H9 (cell line): ENCODE measurements at regions not wholly inside any gene's neighbourhood (a gene's known extent, or its start where the extent isn't known, plus 50 kb on each side); places are given as distances from the start of the nearest gene placed in this dataset.

ENCODE experiments used
- DNase-seq: peaks from one replicate; pipeline ENCODE4 v3.0.0-alpha.2; 2017
- H2AFZ ChIP-seq: one replicate; pipeline ENCODE4 v1.6.1; 2013; ENCODE audit warnings: mild to moderate bottlenecking, low read length, control low read depth, moderate library complexity
- H2AK5ac ChIP-seq: 2 replicates; pipeline ENCODE4 v1.6.1; 2013; ENCODE audit warnings: low read length, control low read depth, mixed read lengths; ENCODE audit not compliant: insufficient read length
- H2BK120ac ChIP-seq: one replicate; pipeline ENCODE4 v1.6.1; 2013; ENCODE audit warnings: low read depth, mild to moderate bottlenecking, low read length, control low read depth, inconsistent platforms; ENCODE audit not compliant: poor library complexity, severe bottlenecking
- H2BK12ac ChIP-seq: 2 replicates; pipeline ENCODE4 v1.6.1; 2013; ENCODE audit warnings: low read length, control low read depth, mixed read lengths, low read depth; ENCODE audit not compliant: insufficient read length
- H2BK15ac ChIP-seq: 2 replicates; pipeline ENCODE4 v1.6.1; 2013; ENCODE audit warnings: low read depth, low read length, control low read depth
- H2BK20ac ChIP-seq: one replicate; pipeline ENCODE4 v1.6.1; 2013; ENCODE audit warnings: low read depth, mild to moderate bottlenecking, low read length, control low read depth, inconsistent platforms; ENCODE audit not compliant: poor library complexity, severe bottlenecking
- H2BK5ac ChIP-seq: 2 replicates; pipeline ENCODE4 v1.6.1; 2013; ENCODE audit warnings: low read length, control low read depth, mixed read lengths; ENCODE audit not compliant: insufficient read length
- H3K14ac ChIP-seq: 2 replicates; pipeline ENCODE4 v1.6.1; 2013; ENCODE audit warnings: low read length, control low read depth; ENCODE audit not compliant: insufficient read depth
- H3K18ac ChIP-seq: 2 replicates; pipeline ENCODE4 v1.6.1; 2013; ENCODE audit warnings: low read depth, mild to moderate bottlenecking, mixed read lengths, low read length, control low read depth; ENCODE audit not compliant: insufficient read length
- H3K23ac ChIP-seq: 2 replicates; pipeline ENCODE4 v1.6.1; 2013; ENCODE audit warnings: low read length, control low read depth, mixed read lengths, low read depth; ENCODE audit not compliant: insufficient read length
- H3K23me2 ChIP-seq: 2 replicates; pipeline ENCODE4 v1.6.1; 2013; ENCODE audit warnings: low read depth, mild to moderate bottlenecking, mixed read lengths, low read length, control low read depth; ENCODE audit not compliant: insufficient read length, poor library complexity, severe bottlenecking
- H3K27ac ChIP-seq: 2 replicates; pipeline ENCODE4 v1.5.1; 2013; ENCODE audit warnings: low read length, control low read depth, mixed read lengths, low read depth; ENCODE audit not compliant: insufficient read length
- H3K27me3 ChIP-seq: 2 replicates; pipeline ENCODE4 v1.6.1; 2013; ENCODE audit warnings: low read length, control low read depth, inconsistent platforms; ENCODE audit not compliant: insufficient read depth
- H3K4ac ChIP-seq: 2 replicates; pipeline ENCODE4 v1.6.1; 2013; ENCODE audit warnings: low read depth, mild to moderate bottlenecking, control low read depth, inconsistent platforms, low read length, moderate library complexity
- H3K4me1 ChIP-seq: 2 replicates; pipeline ENCODE4 v1.6.1; 2013; ENCODE audit warnings: low read length, control low read depth, inconsistent platforms; ENCODE audit not compliant: insufficient read depth
- H3K4me2 ChIP-seq: 2 replicates; pipeline ENCODE4 v1.6.1; 2013; ENCODE audit warnings: low read length, control low read depth, mixed read lengths; ENCODE audit not compliant: insufficient read length, insufficient read depth
- H3K56ac ChIP-seq: 2 replicates; pipeline ENCODE4 v1.6.1; 2013; ENCODE audit warnings: low read depth, mild to moderate bottlenecking, mixed read lengths, low read length, control low read depth; ENCODE audit not compliant: insufficient read length
- H3K79me1 ChIP-seq: 2 replicates; pipeline ENCODE4 v1.6.1; 2013; ENCODE audit warnings: low read depth, mild to moderate bottlenecking, moderate library complexity, low read length, control low read depth, inconsistent platforms; ENCODE audit not compliant: insufficient read depth, poor library complexity, severe bottlenecking
- H3K79me2 ChIP-seq: 2 replicates; pipeline ENCODE4 v1.6.1; 2013; ENCODE audit warnings: low read length, control low read depth, inconsistent platforms; ENCODE audit not compliant: insufficient read depth
- H3K9ac ChIP-seq: 2 replicates; pipeline ENCODE4 v1.6.1; 2013; ENCODE audit warnings: low read length, control low read depth, mixed read lengths; ENCODE audit not compliant: insufficient read length; ENCODE audit errors: extremely low read depth
- H3K9me3 ChIP-seq: one replicate; pipeline ENCODE4 v1.6.1; 2013; ENCODE audit warnings: low read depth, low read length, inconsistent platforms; ENCODE audit not compliant: control insufficient read depth
- H3T11ph ChIP-seq: one replicate; pipeline ENCODE4 v1.6.1; 2013; ENCODE audit warnings: mild to moderate bottlenecking, low read length, control low read depth, inconsistent platforms
- H4K20me1 ChIP-seq: one replicate; pipeline ENCODE4 v1.6.1; 2013; ENCODE audit not compliant: control insufficient read depth, insufficient read length, insufficient read depth
- H4K5ac ChIP-seq: 2 replicates; pipeline ENCODE4 v1.6.1; 2013; ENCODE audit warnings: low read depth, mild to moderate bottlenecking, mixed read lengths, low read length, control low read depth; ENCODE audit not compliant: insufficient read length
- H4K8ac ChIP-seq: replicated peaks from 2 replicates; pipeline ENCODE4 v1.6.1; 2013; ENCODE audit warnings: low read length, control low read depth, mixed read lengths, low read depth; ENCODE audit not compliant: insufficient read length
- H4K91ac ChIP-seq: 2 replicates; pipeline ENCODE4 v1.6.1; 2013; ENCODE audit warnings: low read depth, mild to moderate bottlenecking, moderate library complexity, mixed read lengths, low read length, control low read depth; ENCODE audit not compliant: insufficient read length
- H3K27ac Mint-ChIP-seq, 3 experiments: 2 replicates in 2 of 3; 3 replicates in 1 of 3; pipeline ENCODE4 v1.8.0; 2020 to 2021; ENCODE audit warnings: mixed read lengths in 3 of 3, mild to moderate bottlenecking in 1 of 3, moderate library complexity in 1 of 3
- H3K27me3 Mint-ChIP-seq: 2 replicates; pipeline ENCODE4 v1.8.0; 2021; ENCODE audit warnings: low read depth, mild to moderate bottlenecking, moderate library complexity, mixed read lengths
- H3K36me3 Mint-ChIP-seq, 3 experiments: 2 replicates in 2 of 3; 3 replicates in 1 of 3; pipeline ENCODE4 v1.8.0; 2020 to 2021; ENCODE audit warnings: low read depth in 3 of 3, mixed read lengths in 3 of 3; ENCODE audit not compliant: insufficient read depth in 1 of 3
- H3K4me1 Mint-ChIP-seq, 2 experiments: 2 replicates each; pipeline ENCODE4 v1.8.0; 2020; ENCODE audit warnings: mixed read lengths in 2 of 2
- H3K4me3 Mint-ChIP-seq, 2 experiments: 2 replicates in 1 of 2; 3 replicates in 1 of 2; pipeline ENCODE4 v1.8.0; 2020 to 2021; ENCODE audit warnings: mild to moderate bottlenecking in 2 of 2, mixed read lengths in 2 of 2, moderate library complexity in 1 of 2
- H3K9me3 Mint-ChIP-seq, 2 experiments: 2 replicates in 1 of 2; 3 replicates in 1 of 2; pipeline ENCODE4 v1.8.0; 2020; ENCODE audit warnings: mild to moderate bottlenecking in 2 of 2, mixed read lengths in 2 of 2, moderate library complexity in 1 of 2
- WGBS: extraction: QIAGEN DNeasy Blood & Tissue Kit; methylation state at CpG from one replicate; pipeline ENCODE4 v1.1.7; 2013; ENCODE audit warnings: missing lambda C conversion rate, low lambda C conversion rate, mixed read lengths; ENCODE audit not compliant: insufficient read length; ENCODE audit errors: extremely low coverage; 5-methylcytosine and 5-hydroxymethylcytosine counted together
- TF ChIP-seq, protein P1 (sequence below): fragments of 200-600 bp; sonication (generic); conservative IDR thresholded peaks from 3 replicates; pipeline ENCODE4 v1.8.0; 2021; ENCODE audit warnings: antibody characterized with exemption, mild to moderate bottlenecking

GRCh38 chr22:44618400-44618799, 83.6 kb upstream of the PRR5 start:
- no peak overlapping the region for H3K27ac Mint-ChIP-seq
- H2BK15ac ChIP-seq = no peak overlapping the region
- H2AK5ac ChIP-seq = no peak overlapping the region
- H3K23me2 ChIP-seq = no peaks in the 10 kb centered on the region
- no peak overlapping the region for H3K14ac ChIP-seq
- TF ChIP-seq, protein P1, sequence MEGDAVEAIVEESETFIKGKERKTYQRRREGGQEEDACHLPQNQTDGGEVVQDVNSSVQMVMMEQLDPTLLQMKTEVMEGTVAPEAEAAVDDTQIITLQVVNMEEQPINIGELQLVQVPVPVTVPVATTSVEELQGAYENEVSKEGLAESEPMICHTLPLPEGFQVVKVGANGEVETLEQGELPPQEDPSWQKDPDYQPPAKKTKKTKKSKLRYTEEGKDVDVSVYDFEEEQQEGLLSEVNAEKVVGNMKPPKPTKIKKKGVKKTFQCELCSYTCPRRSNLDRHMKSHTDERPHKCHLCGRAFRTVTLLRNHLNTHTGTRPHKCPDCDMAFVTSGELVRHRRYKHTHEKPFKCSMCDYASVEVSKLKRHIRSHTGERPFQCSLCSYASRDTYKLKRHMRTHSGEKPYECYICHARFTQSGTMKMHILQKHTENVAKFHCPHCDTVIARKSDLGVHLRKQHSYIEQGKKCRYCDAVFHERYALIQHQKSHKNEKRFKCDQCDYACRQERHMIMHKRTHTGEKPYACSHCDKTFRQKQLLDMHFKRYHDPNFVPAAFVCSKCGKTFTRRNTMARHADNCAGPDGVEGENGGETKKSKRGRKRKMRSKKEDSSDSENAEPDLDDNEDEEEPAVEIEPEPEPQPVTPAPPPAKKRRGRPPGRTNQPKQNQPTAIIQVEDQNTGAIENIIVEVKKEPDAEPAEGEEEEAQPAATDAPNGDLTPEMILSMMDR = no peak
- H4K20me1 ChIP-seq = peaks cover 2% of the 10 kb centered on the region
- no peak overlapping the region for H3K4me2 ChIP-seq
- no peaks in the 10 kb centered on the region for H3K4me1 ChIP-seq
- H3K4ac ChIP-seq = no peak overlapping the region
- H2BK120ac ChIP-seq = no peak overlapping the region
- no CpG with 5 or more reads among the region's 17 CpGs for WGBS
- DNase-seq = peak; percentile 34
- no peak overlapping the region for H3K27ac ChIP-seq
- no peaks in the 10 kb centered on the region for H3K9me3 ChIP-seq
- no peak overlapping the region for H3K56ac ChIP-seq
- H3K9ac ChIP-seq = no peak overlapping the region
- no peak overlapping the region for H2BK12ac ChIP-seq
- H2AFZ ChIP-seq = no peak overlapping the region
- H3K27me3 ChIP-seq = no peaks in the 10 kb centered on the region
- H4K91ac ChIP-seq = no peak overlapping the region
- H3K9me3 Mint-ChIP-seq = peaks cover 0 to 4% of the 10 kb centered on the region in 2 experiments; a peak in 4 of 5 replicates
- peaks cover 2% of the 10 kb centered on the region in 2 experiments; a peak in 3 of 4 replicates for H3K4me1 Mint-ChIP-seq
- H3T11ph ChIP-seq = no peak overlapping the region
- H3K27me3 Mint-ChIP-seq = peaks cover 24% of the 10 kb centered on the region
- H4K5ac ChIP-seq = no peak overlapping the region
- no peak overlapping the region for H3K4me3 Mint-ChIP-seq
- no peaks in the 10 kb centered on the region; a peak in 2 of 7 replicates for H3K36me3 Mint-ChIP-seq
- H3K18ac ChIP-seq = no peak overlapping the region
- H3K79me2 ChIP-seq = no peaks in the 10 kb centered on the region
- no peaks in the 10 kb centered on the region for H3K79me1 ChIP-seq
- H3K23ac ChIP-seq = no peak overlapping the region
- H4K8ac ChIP-seq = no peak overlapping the region
- H2BK5ac ChIP-seq = no peak overlapping the region
- no peak overlapping the region for H2BK20ac ChIP-seq
